ENCODE measurements at regions not wholly inside any gene's neighbourhood (a gene's known extent, or its start where the extent isn't known, plus 50 kb on each side); places are given as distances from the start of the nearest gene placed in this dataset.
"Not testable (repeated sequence)": the region's sequence is repeated elsewhere in the genome, so short reads cannot be mapped to it uniquely, and the experiment has no call there.

GRCh38 chr14:56351861-56352260 lies 227.7 kb upstream of the TMEM260 start:
- DNase-seq = peak; percentile 23

GRCh38 chr14:56352999-56353398 lies 226.6 kb upstream of the TMEM260 start:
- DNase-seq = no peak

- DNase-seq = no peak
Observed at GRCh38 chr14:56357428-56357827, 222.2 kb upstream of the TMEM260 start.

- no peak for DNase-seq
Observed at GRCh38 chr14:56358275-56358674, 221.3 kb upstream of the TMEM260 start.

GRCh38 chr14:56358851-56359614 lies 220.6 kb upstream of the TMEM260 start:
- DNase-seq = no peak

- DNase-seq = not testable (repeated sequence)
Observed at GRCh38 chr14:56365663-56366062, 213.9 kb upstream of the TMEM260 start.

GRCh38 chr14:56367416-56367815 lies 212.2 kb upstream of the TMEM260 start:
- DNase-seq = no peak

GRCh38 chr14:56371737-56372136 lies 207.9 kb upstream of the TMEM260 start:
- DNase-seq = no peak

GRCh38 chr14:56374421-56374820 lies 205.2 kb upstream of the TMEM260 start:
- no peak for DNase-seq

GRCh38 chr14:56378046-56378445 lies 201.6 kb upstream of the TMEM260 start:
- DNase-seq = no peak

- peak; percentile 9 for DNase-seq
Observed at GRCh38 chr14:56378475-56378877, 201.1 kb upstream of the TMEM260 start.

- DNase-seq = no peak
Observed at GRCh38 chr14:56379956-56380355, 199.6 kb upstream of the TMEM260 start.

- DNase-seq = no peak
Observed at GRCh38 chr14:56386024-56386423, 193.6 kb upstream of the TMEM260 start.

- no peak for DNase-seq
Observed at GRCh38 chr14:56390859-56391258, 188.7 kb upstream of the TMEM260 start.

GRCh38 chr14:56394826-56395530 lies 184.6 kb upstream of the TMEM260 start:
- no peak for DNase-seq

- no peak for DNase-seq
Observed at GRCh38 chr14:56400109-56400825, 179.3 kb upstream of the TMEM260 start.

GRCh38 chr14:56412468-56413434 lies 166.8 kb upstream of the TMEM260 start:
- DNase-seq = no peak

- DNase-seq = no peak
Observed at GRCh38 chr14:56413721-56414120, 165.9 kb upstream of the TMEM260 start.

- no peak for DNase-seq
Observed at GRCh38 chr14:56414236-56414635, 165.4 kb upstream of the TMEM260 start.

GRCh38 chr14:56416213-56416612 lies 163.4 kb upstream of the TMEM260 start:
- no peak for DNase-seq

GRCh38 chr14:56417173-56417572 lies 162.4 kb upstream of the TMEM260 start:
- no peak for DNase-seq

GRCh38 chr14:56419750-56420149 lies 159.8 kb upstream of the TMEM260 start:
- DNase-seq = no peak

- DNase-seq = no peak
Observed at GRCh38 chr14:56422221-56422620, 157.4 kb upstream of the TMEM260 start.
